RWPE2 (cell line): ENCODE measurements at regions not wholly inside any gene's neighbourhood (a gene's known extent, or its start where the extent isn't known, plus 50 kb on each side); places are given as distances from the start of the nearest gene placed in this dataset.

Experiments used
- ATAC-seq: fragments of 200-7000 bp; cut with Tn5 transposase; 3 replicates; pipeline ENCODE4 v1.9.1; 2021; ENCODE audit warnings: low read depth
- DNase-seq: peaks from one replicate; pipeline ENCODE4 v3.0.0-alpha.2; 2020; ENCODE audit warnings: low spot score
- H3K27ac ChIP-seq: fragments of 450-650 bp; 2 replicates; pipeline ENCODE4 v1.5.1; 2017; ENCODE audit warnings: mild to moderate bottlenecking; ENCODE audit not compliant: poor library complexity, severe bottlenecking
- H3K27me3 ChIP-seq: fragments of 250-450 bp; sonication (Bioruptor Pico); 2 replicates; pipeline ENCODE4 v1.5.1; 2021; ENCODE audit warnings: mild to moderate bottlenecking, moderate library complexity; ENCODE audit not compliant: insufficient read depth, poor library complexity, severe bottlenecking
- H3K36me3 ChIP-seq: fragments of 250-450 bp; sonication (Bioruptor Pico); 2 replicates; pipeline ENCODE4 v1.5.1; 2020; ENCODE audit warnings: low read depth, mild to moderate bottlenecking, moderate library complexity
- H3K4me1 ChIP-seq: fragments of 250-450 bp; sonication (Bioruptor Pico); 2 replicates; pipeline ENCODE4 v1.5.1; 2021; ENCODE audit warnings: mild to moderate bottlenecking, moderate library complexity; ENCODE audit not compliant: insufficient read depth, poor library complexity, severe bottlenecking
- H3K4me3 ChIP-seq: fragments of 250-450 bp; sonication (Bioruptor Pico); 2 replicates; pipeline ENCODE4 v1.5.1; 2021; ENCODE audit warnings: mild to moderate bottlenecking, moderate library complexity; ENCODE audit not compliant: severe bottlenecking
- H3K9me3 ChIP-seq: fragments of 250-450 bp; sonication (Bioruptor Pico); 2 replicates; pipeline ENCODE4 v1.5.1; 2021; ENCODE audit warnings: mild to moderate bottlenecking, moderate library complexity; ENCODE audit not compliant: severe bottlenecking
- CTCF ChIP-seq: fragments of 450-650 bp; IDR thresholded peaks from one replicate; pipeline ENCODE4 v1.5.1; 2017; ENCODE audit warnings: mild to moderate bottlenecking, moderate library complexity; ENCODE audit not compliant: poor library complexity, severe bottlenecking

DNA sequence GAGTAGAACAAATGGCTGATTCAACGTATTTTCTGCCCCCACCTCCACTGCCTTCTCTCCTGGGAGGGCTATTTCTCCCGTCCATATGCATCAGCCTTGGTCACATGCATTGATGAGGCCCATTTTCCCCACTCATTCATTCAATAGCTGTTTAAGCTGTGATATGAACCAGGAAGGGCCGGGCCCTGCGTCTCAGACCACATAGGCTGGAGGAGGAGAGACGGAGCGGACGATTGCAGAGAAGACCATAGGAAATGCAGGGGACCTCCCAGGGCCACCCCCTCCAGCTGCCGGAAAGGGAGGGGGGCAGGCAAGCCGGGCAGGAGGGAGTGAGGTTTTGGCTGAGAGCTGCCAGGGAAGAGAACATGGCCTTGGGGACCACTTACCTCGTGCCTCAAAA lies 104.4 kb upstream of the TMEM132D start:
- DNase-seq (no peak), ATAC-seq (no peak)
- TF ChIP-seq CTCF = no peak
- H3K9me3 ChIP-seq = no peaks in the 10 kb centered on the region
- no peaks in the 10 kb centered on the region for H3K36me3 ChIP-seq
- H3K27me3 ChIP-seq = peaks cover 9% of the 10 kb centered on the region
- no peaks in the 10 kb centered on the region for H3K4me1 ChIP-seq
- H3K27ac ChIP-seq = no peak overlapping the region
- H3K4me3 ChIP-seq = no peak overlapping the region

GRCh38 chr12:130009961-130010360 lies 106.1 kb upstream of the TMEM132D start:
- no peak overlapping the region for H3K27ac ChIP-seq
- peaks cover 18% of the 10 kb centered on the region for H3K27me3 ChIP-seq
- no peak overlapping the region for H3K4me3 ChIP-seq
- H3K9me3 ChIP-seq = no peaks in the 10 kb centered on the region
- no peak for ATAC-seq
- DNase-seq = no peak
- H3K36me3 ChIP-seq = no peaks in the 10 kb centered on the region
- no peak for TF ChIP-seq CTCF
- H3K4me1 ChIP-seq = no peaks in the 10 kb centered on the region

- no peak for TF ChIP-seq CTCF
- H3K36me3 ChIP-seq = no peaks in the 10 kb centered on the region
- no peak for DNase-seq
- H3K4me1 ChIP-seq = no peaks in the 10 kb centered on the region
- peaks cover 23% of the 10 kb centered on the region for H3K27me3 ChIP-seq
- no peak overlapping the region for H3K27ac ChIP-seq
- H3K4me3 ChIP-seq = no peak overlapping the region
- no peak for ATAC-seq
- H3K9me3 ChIP-seq = no peaks in the 10 kb centered on the region
Observed at GRCh38 chr12:130011611-130012385, 108.0 kb upstream of the TMEM132D start.

- DNase-seq (no peak), ATAC-seq (peak; percentile 81)
- peaks cover 23% of the 10 kb centered on the region for H3K27me3 ChIP-seq
Observed at GRCh38 chr12:130013771-130014484, 110.1 kb upstream of the TMEM132D start.

More at GRCh38 chr12:130013771-130014484, 110.1 kb upstream of the TMEM132D start:
- H3K4me1 ChIP-seq = no peaks in the 10 kb centered on the region
- H3K9me3 ChIP-seq = no peaks in the 10 kb centered on the region
- no peaks in the 10 kb centered on the region for H3K36me3 ChIP-seq
- no peak overlapping the region for H3K4me3 ChIP-seq
- no peak overlapping the region for H3K27ac ChIP-seq
- peak; percentile 85 for TF ChIP-seq CTCF
